GM15510 (cell line): ENCODE measurements at regions not wholly inside any gene's neighbourhood (a gene's known extent, or its start where the extent isn't known, plus 50 kb on each side); places are given as distances from the start of the nearest gene placed in this dataset.

Source experiments
- POLR2A ChIP-seq: IDR thresholded peaks from 3 replicates; pipeline ENCODE4 v1.6.1; 2011; ENCODE audit warnings: borderline replicate concordance; ENCODE audit not compliant: insufficient read length; ENCODE audit errors: extremely low read depth

GRCh38 chr1:199612976-199613774, 414.3 kb upstream of the NR5A2 start:
- no peak for TF ChIP-seq POLR2A

- TF ChIP-seq POLR2A, result no peak
Measured at GRCh38 chr1:199616947-199617346, 410.6 kb upstream of the NR5A2 start.

- no peak for TF ChIP-seq POLR2A
Measured at GRCh38 chr1:199619223-199619622, 408.3 kb upstream of the NR5A2 start.

GRCh38 chr1:199629624-199630023, 397.9 kb upstream of the NR5A2 start:
- TF ChIP-seq POLR2A, result no peak

GRCh38 chr1:199639453-199639852, 388.1 kb upstream of the NR5A2 start:
- no peak for TF ChIP-seq POLR2A

- no peak for TF ChIP-seq POLR2A
Measured at GRCh38 chr1:199641531-199641930, 386.0 kb upstream of the NR5A2 start.

- TF ChIP-seq POLR2A, result no peak
Measured at GRCh38 chr1:199644912-199645311, 382.6 kb upstream of the NR5A2 start.

- TF ChIP-seq POLR2A, result no peak
Measured at GRCh38 chr1:199646761-199647160, 380.7 kb upstream of the NR5A2 start.

- TF ChIP-seq POLR2A, result no peak
Measured at GRCh38 chr1:199657449-199657848, 370.1 kb upstream of the NR5A2 start.

- no peak for TF ChIP-seq POLR2A
Measured at GRCh38 chr1:199660071-199660470, 367.4 kb upstream of the NR5A2 start.

- TF ChIP-seq POLR2A, result no peak
Measured at GRCh38 chr1:199665371-199665770, 362.1 kb upstream of the NR5A2 start.

- TF ChIP-seq POLR2A, result no peak
Measured at GRCh38 chr1:199667089-199667488, 360.4 kb upstream of the NR5A2 start.

- TF ChIP-seq POLR2A, result no peak
Measured at GRCh38 chr1:199669916-199670315, 357.6 kb upstream of the NR5A2 start.

- TF ChIP-seq POLR2A, result no peak
Measured at GRCh38 chr1:199671684-199672083, 355.8 kb upstream of the NR5A2 start.

- TF ChIP-seq POLR2A, result no peak
Measured at GRCh38 chr1:199675937-199676336, 351.6 kb upstream of the NR5A2 start.

GRCh38 chr1:199678771-199679170, 348.7 kb upstream of the NR5A2 start:
- TF ChIP-seq POLR2A, result no peak
